ENCODE measurements at regions not wholly inside any gene's neighbourhood (a gene's known extent, or its start where the extent isn't known, plus 50 kb on each side); places are given as distances from the start of the nearest gene placed in this dataset.
"Not testable (repeated sequence)": the region's sequence is repeated elsewhere in the genome, so short reads cannot be mapped to it uniquely, and the experiment has no call there.

GRCh38 chr18:64707052-64707451 lies 558.2 kb upstream of the LINC00305 start:
- no peak for DNase-seq

GRCh38 chr18:64699081-64699480 lies 550.2 kb upstream of the LINC00305 start:
- DNase-seq, result no peak

GRCh38 chr18:64695851-64696553 lies 547.1 kb upstream of the LINC00305 start:
- no peak for DNase-seq

GRCh38 chr18:64693766-64694165 lies 544.9 kb upstream of the LINC00305 start:
- no peak for DNase-seq

- DNase-seq, result no peak
Measured at GRCh38 chr18:64692826-64693225, 543.9 kb upstream of the LINC00305 start.

GRCh38 chr18:64679121-64679520 lies 530.2 kb upstream of the LINC00305 start:
- DNase-seq, result no peak

- no peak for DNase-seq
Measured at GRCh38 chr18:64678048-64678447, 529.2 kb upstream of the LINC00305 start.

GRCh38 chr18:64674694-64675093 lies 525.8 kb upstream of the LINC00305 start:
- no peak for DNase-seq

- DNase-seq, result not testable (repeated sequence)
Measured at GRCh38 chr18:64671293-64671692, 522.4 kb upstream of the LINC00305 start.

- no peak for DNase-seq
Measured at GRCh38 chr18:64668461-64668962, 519.6 kb upstream of the LINC00305 start.

GRCh38 chr18:64663086-64663485 lies 514.2 kb upstream of the LINC00305 start:
- DNase-seq, result no peak

- DNase-seq, result no peak
Measured at GRCh38 chr18:64659196-64659595, 510.3 kb upstream of the LINC00305 start.

- DNase-seq, result no peak
Measured at GRCh38 chr18:64653068-64653467, 504.2 kb upstream of the LINC00305 start.

GRCh38 chr18:64650068-64650467 lies 501.2 kb upstream of the LINC00305 start:
- no peak for DNase-seq

- DNase-seq, result no peak
Measured at GRCh38 chr18:64645753-64646152, 496.9 kb upstream of the LINC00305 start.

- DNase-seq, result no peak
Measured at GRCh38 chr18:64639536-64639935, 490.6 kb upstream of the LINC00305 start.

- no peak for DNase-seq
Measured at GRCh38 chr18:64620971-64621560, 472.2 kb upstream of the LINC00305 start.

- no peak for DNase-seq
Measured at GRCh38 chr18:64618390-64618789, 469.5 kb upstream of the LINC00305 start.

- no peak for DNase-seq
Measured at GRCh38 chr18:64615021-64615420, 466.1 kb upstream of the LINC00305 start.

GRCh38 chr18:64614446-64614845 lies 465.6 kb upstream of the LINC00305 start:
- no peak for DNase-seq

GRCh38 chr18:64592246-64592645 lies 443.4 kb upstream of the LINC00305 start:
- DNase-seq, result no peak

GRCh38 chr18:64589000-64589399 lies 440.1 kb upstream of the LINC00305 start:
- no peak for DNase-seq

GRCh38 chr18:64566456-64566855 lies 417.6 kb upstream of the LINC00305 start:
- DNase-seq, result no peak

- DNase-seq, result no peak
Measured at GRCh38 chr18:64562651-64563050, 413.8 kb upstream of the LINC00305 start.

GRCh38 chr18:64546451-64546850 lies 397.6 kb upstream of the LINC00305 start:
- no peak for DNase-seq

All from KG1 (cell line).